PFSK-1 (cell line): ENCODE measurements at regions not wholly inside any gene's neighbourhood (a gene's known extent, or its start where the extent isn't known, plus 50 kb on each side); places are given as distances from the start of the nearest gene placed in this dataset.

Experiments
- FOXP2 ChIP-seq: optimal IDR thresholded peaks from 2 replicates; pipeline ENCODE3; 2011; ENCODE audit warnings: borderline replicate concordance, control low read depth, inconsistent platforms; ENCODE audit not compliant: insufficient read depth; ENCODE audit errors: extremely low read length, extremely low read depth
- POLR2AphosphoS5 ChIP-seq: IDR thresholded peaks from 2 replicates; pipeline ENCODE4 v1.6.1; 2012; ENCODE audit warnings: low read depth, mild to moderate bottlenecking, control low read depth, low read length, moderate library complexity
- REST ChIP-seq, 2 experiments: IDR thresholded peaks; 2 replicates each; pipeline versions ENCODE4 v1.6.1 to v1.8.0; 2011 to 2012; ENCODE audit warnings: low read depth in 2 of 2, low read length in 2 of 2, control low read depth in 1 of 2, inconsistent platforms in 1 of 2, mild to moderate bottlenecking in 1 of 2, moderate library complexity in 1 of 2; ENCODE audit not compliant: insufficient read depth in 1 of 2
- SIN3A ChIP-seq: IDR thresholded peaks from 2 replicates; pipeline ENCODE4 v1.6.1; 2012; ENCODE audit warnings: mild to moderate bottlenecking, low read length, moderate library complexity, borderline replicate concordance; ENCODE audit not compliant: insufficient read depth
- TAF1 ChIP-seq: IDR thresholded peaks from 2 replicates; pipeline ENCODE4 v1.6.1; 2012; ENCODE audit warnings: low read length, control low read depth, borderline replicate concordance; ENCODE audit not compliant: insufficient read depth

GRCh38 chr11:134654161-134654915 lies 242.3 kb upstream of the B3GAT1 start:
- no peak for TF ChIP-seq POLR2AphosphoS5
- TF ChIP-seq REST (IDR thresholded peaks at IDR 0.05; ENCODE audit: insufficient read depth in 1 of 2, low read depth in 2 of 2, low read length in 2 of 2): no peak
- no peak for TF ChIP-seq FOXP2
- TF ChIP-seq SIN3A: no peak
- TF ChIP-seq TAF1: no peak

- TF ChIP-seq REST (IDR thresholded peaks at IDR 0.05; ENCODE audit: insufficient read depth in 1 of 2, low read depth in 2 of 2, low read length in 2 of 2) (no peak), FOXP2 (no peak), SIN3A (no peak), TAF1 (no peak), POLR2AphosphoS5 (no peak)
Observed at GRCh38 chr11:134652586-134653255, 240.7 kb upstream of the B3GAT1 start.

GRCh38 chr11:134647066-134647743 lies 235.2 kb upstream of the B3GAT1 start:
- TF ChIP-seq FOXP2 (no peak), TAF1 (no peak)

GRCh38 chr11:134646561-134646960 lies 234.5 kb upstream of the B3GAT1 start:
- no peak for TF ChIP-seq TAF1
- TF ChIP-seq SIN3A: no peak
- no peak for TF ChIP-seq POLR2AphosphoS5
- TF ChIP-seq REST (IDR thresholded peaks at IDR 0.05; ENCODE audit: insufficient read depth in 1 of 2, low read depth in 2 of 2, low read length in 2 of 2): no peak
- TF ChIP-seq FOXP2: no peak

- TF ChIP-seq FOXP2: no peak
- TF ChIP-seq TAF1: no peak
- TF ChIP-seq POLR2AphosphoS5: no peak
- TF ChIP-seq REST (IDR thresholded peaks at IDR 0.05; ENCODE audit: insufficient read depth in 1 of 2, low read depth in 2 of 2, low read length in 2 of 2): no peak
- no peak for TF ChIP-seq SIN3A
Observed at GRCh38 chr11:134645576-134645975, 233.5 kb upstream of the B3GAT1 start.
